Breast epithelium (tissue), 3 donors: ENCODE measurements at regions not wholly inside any gene's neighbourhood (a gene's known extent, or its start where the extent isn't known, plus 50 kb on each side); places are given as distances from the start of the nearest gene placed in this dataset.

Experiments used
- CTCF ChIP-seq, 3 donors: fragments of 450-650 bp; IDR thresholded peaks; one replicate each; pipeline ENCODE4 v1.5.1; 2016 to 2017; ENCODE audit warnings: antibody characterized with exemption in 3 of 3, mild to moderate bottlenecking in 3 of 3, moderate library complexity in 3 of 3
- POLR2A ChIP-seq: fragments of 450-650 bp; IDR thresholded peaks from one replicate; pipeline ENCODE4 v1.6.1; 2016; ENCODE audit warnings: antibody characterized with exemption, mild to moderate bottlenecking, moderate library complexity

GRCh38 chr18:56245866-56246580 is 392.4 kb downstream of the TXNL1 start:
- TF ChIP-seq CTCF (IDR thresholded peaks at IDR 0.05) (no peak), POLR2A (no peak)
